22Rv1 (cell line): ENCODE measurements at regions not wholly inside any gene's neighbourhood (a gene's known extent, or its start where the extent isn't known, plus 50 kb on each side); places are given as distances from the start of the nearest gene placed in this dataset.

Experiments used
- CTCF ChIP-seq: fragments of 450-650 bp; IDR thresholded peaks from 2 replicates; pipeline ENCODE4 v1.5.1; 2017; ENCODE audit warnings: mild to moderate bottlenecking
- ZFX ChIP-seq: fragments of 450-650 bp; IDR thresholded peaks from 2 replicates; pipeline ENCODE4 v1.6.1; 2017; ENCODE audit warnings: antibody characterized with exemption, borderline replicate concordance

- TF ChIP-seq CTCF: no peak
- no peak for TF ChIP-seq ZFX
Measured at GRCh38 chr2:162938387-162938786, 99.8 kb upstream of the KCNH7 start.
